Omental fat pad (tissue), 3 donors: ENCODE measurements at regions not wholly inside any gene's neighbourhood (a gene's known extent, or its start where the extent isn't known, plus 50 kb on each side); places are given as distances from the start of the nearest gene placed in this dataset.

Experiments
- ATAC-seq: fragments of 150-250 bp; one replicate; pipeline ENCODE4 v1.9.1; 2016; ENCODE audit warnings: mild to moderate bottlenecking, moderate library complexity; ENCODE audit not compliant: low FRiP score
- DNase-seq: peaks from one replicate; pipeline ENCODE4 v3.0.0-alpha.2; 2019; ENCODE audit warnings: low spot score
- CTCF ChIP-seq, 3 donors: fragments of 450-650 bp; IDR thresholded peaks; one replicate each; pipeline ENCODE4 v1.5.1; 2016 to 2017; ENCODE audit warnings: antibody characterized with exemption in 3 of 3, mild to moderate bottlenecking in 3 of 3, moderate library complexity in 2 of 3

GRCh38 chr2:79428745-79429144 lies 84.1 kb upstream of the CTNNA2 start:
- no peak for TF ChIP-seq CTCF (IDR thresholded peaks at IDR 0.05)
- ATAC-seq (no peak), DNase-seq (no peak)

GRCh38 chr2:79414690-79415089 lies 98.2 kb upstream of the CTNNA2 start:
- DNase-seq (no peak), ATAC-seq (no peak)
- TF ChIP-seq CTCF (IDR thresholded peaks at IDR 0.05): no peak

- TF ChIP-seq CTCF (IDR thresholded peaks at IDR 0.05): no peak
- DNase-seq (no peak), ATAC-seq (no peak)
Measured at GRCh38 chr2:79394485-79394859, 118.4 kb upstream of the CTNNA2 start.

GRCh38 chr2:79393806-79394484 lies 118.9 kb upstream of the CTNNA2 start:
- ATAC-seq (no peak), DNase-seq (no peak)
- TF ChIP-seq CTCF (IDR thresholded peaks at IDR 0.05): no peak

DNA sequence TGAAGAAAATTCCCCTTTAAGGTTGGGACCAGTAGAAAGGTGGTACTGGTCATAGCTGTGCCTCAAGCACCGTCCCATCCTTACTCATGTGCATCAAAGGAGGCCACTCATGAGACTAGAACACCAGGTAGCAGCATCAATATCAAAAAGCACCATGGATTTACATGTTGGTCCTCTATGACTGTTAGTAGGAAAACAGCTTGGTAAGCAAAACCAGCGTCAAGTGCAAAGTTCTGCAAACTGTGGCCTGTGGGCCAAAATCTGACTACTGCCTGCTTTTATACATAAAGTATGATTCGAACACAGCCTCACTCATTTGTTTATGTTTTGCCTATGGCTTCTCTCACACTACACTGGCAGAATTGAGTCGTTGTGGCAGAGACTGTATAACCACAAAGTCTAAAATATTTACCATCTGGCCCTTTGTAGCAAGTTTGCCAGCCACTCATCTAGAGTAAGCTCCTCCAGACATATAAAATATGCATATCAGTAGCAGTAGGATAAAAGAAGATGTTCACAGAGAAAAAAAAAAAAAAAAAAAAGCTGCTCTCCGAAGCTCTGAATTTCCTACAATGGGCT lies 119.7 kb upstream of the CTNNA2 start:
- DNase-seq (no peak), ATAC-seq (no peak)
- no peak for TF ChIP-seq CTCF (IDR thresholded peaks at IDR 0.05)

DNA sequence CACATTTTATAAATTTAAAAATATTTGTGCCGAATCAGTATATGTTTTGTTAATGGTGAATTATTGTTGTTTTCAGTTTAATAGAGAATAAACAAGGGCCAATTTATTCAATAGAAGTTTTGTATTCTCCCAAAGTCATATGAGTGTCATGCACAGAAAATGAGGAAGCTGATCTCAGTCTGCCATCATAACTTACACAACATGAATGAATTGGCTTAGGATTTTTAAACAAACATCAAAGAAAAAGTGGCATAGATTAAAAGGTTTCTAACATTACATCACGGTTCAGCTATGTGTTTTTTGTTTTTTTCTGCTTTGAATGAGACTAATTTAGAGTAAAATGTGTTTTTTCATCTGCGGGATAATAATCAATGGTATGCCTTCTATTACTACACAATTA lies 123.4 kb upstream of the CTNNA2 start:
- DNase-seq (no peak), ATAC-seq (no peak)
- TF ChIP-seq CTCF (IDR thresholded peaks at IDR 0.05): no peak

GRCh38 chr2:79388024-79388423 lies 124.8 kb upstream of the CTNNA2 start:
- no peak for TF ChIP-seq CTCF (IDR thresholded peaks at IDR 0.05)
- ATAC-seq: no peak

More at GRCh38 chr2:79388024-79388423, 124.8 kb upstream of the CTNNA2 start:
- DNase-seq: no peak
